ENCODE measurements at regions not wholly inside any gene's neighbourhood (a gene's known extent, or its start where the extent isn't known, plus 50 kb on each side); places are given as distances from the start of the nearest gene placed in this dataset.
A peak's percentile ranks its signal among the peaks of the same experiment; 100 is the strongest.

- no peak for DNase-seq (ENCODE audit: low read depth in 2 of 2)
Measured at GRCh38 chr14:87529081-87529480, 463.9 kb downstream of the GALC start.

GRCh38 chr14:87526731-87527130, 466.3 kb downstream of the GALC start:
- DNase-seq (ENCODE audit: low read depth in 2 of 2) = no peak

- DNase-seq (ENCODE audit: low read depth in 2 of 2) = no peak
Measured at GRCh38 chr14:87524011-87524410, 469.0 kb downstream of the GALC start.

- no peak for DNase-seq (ENCODE audit: low read depth in 2 of 2)
Measured at GRCh38 chr14:87522575-87522974, 470.4 kb downstream of the GALC start.

GRCh38 chr14:87508333-87508732, 484.6 kb downstream of the GALC start:
- DNase-seq (ENCODE audit: low read depth in 2 of 2) = no peak

GRCh38 chr14:87503711-87504110, 489.3 kb downstream of the GALC start:
- no peak for DNase-seq (ENCODE audit: low read depth in 2 of 2)

- DNase-seq (ENCODE audit: low read depth in 2 of 2) = no peak
Measured at GRCh38 chr14:87497301-87497700, 495.7 kb downstream of the GALC start.

- no peak for DNase-seq (ENCODE audit: low read depth in 2 of 2)
Measured at GRCh38 chr14:87494010-87494409, 499.0 kb downstream of the GALC start.

GRCh38 chr14:87492561-87492960, 500.4 kb downstream of the GALC start:
- DNase-seq (ENCODE audit: low read depth in 2 of 2) = no peak

GRCh38 chr14:87491816-87492215, 501.2 kb downstream of the GALC start:
- no peak for DNase-seq (ENCODE audit: low read depth in 2 of 2)

GRCh38 chr14:87489196-87489819, 503.7 kb downstream of the GALC start:
- DNase-seq (ENCODE audit: low read depth in 2 of 2) = no peak

- DNase-seq (ENCODE audit: low read depth in 2 of 2) = peak; percentile 36 to 45
Measured at GRCh38 chr14:87483271-87484260, 509.4 kb downstream of the GALC start.

GRCh38 chr14:87468531-87468930, 524.5 kb downstream of the GALC start:
- DNase-seq (ENCODE audit: low read depth in 2 of 2) = no peak

GRCh38 chr14:87467578-87467977, 525.4 kb downstream of the GALC start:
- DNase-seq (ENCODE audit: low read depth in 2 of 2) = no peak

GRCh38 chr14:87465770-87466169, 527.2 kb downstream of the GALC start:
- DNase-seq (ENCODE audit: low read depth in 2 of 2) = no peak

GRCh38 chr14:87461704-87462103, 531.3 kb downstream of the GALC start:
- DNase-seq (ENCODE audit: low read depth in 2 of 2) = no peak

- DNase-seq (ENCODE audit: low read depth in 2 of 2) = no peak
Measured at GRCh38 chr14:87457720-87458119, 535.3 kb downstream of the GALC start.

- DNase-seq (ENCODE audit: low read depth in 2 of 2) = no peak
Measured at GRCh38 chr14:87450193-87450592, 542.8 kb downstream of the GALC start.

GRCh38 chr14:87449016-87449415, 544.0 kb downstream of the GALC start:
- DNase-seq (ENCODE audit: low read depth in 2 of 2) = no peak

GRCh38 chr14:87443787-87444186, 549.2 kb downstream of the GALC start:
- DNase-seq (ENCODE audit: low read depth in 2 of 2) = no peak

GRCh38 chr14:87443039-87443438, 549.9 kb downstream of the GALC start:
- DNase-seq (ENCODE audit: low read depth in 2 of 2) = no peak

GRCh38 chr14:87437158-87437557, 555.8 kb downstream of the GALC start:
- no peak for DNase-seq (ENCODE audit: low read depth in 2 of 2)

- DNase-seq (ENCODE audit: low read depth in 2 of 2) = no peak
Measured at GRCh38 chr14:87434680-87435079, 558.3 kb downstream of the GALC start.

Data from fibroblast of skin of left quadriceps (primary cell).